HFF-Myc (cell line): ENCODE measurements at regions not wholly inside any gene's neighbourhood (a gene's known extent, or its start where the extent isn't known, plus 50 kb on each side); places are given as distances from the start of the nearest gene placed in this dataset.

Experiments
- DNase-seq: peaks from one replicate; pipeline ENCODE4 v3.0.0-alpha.2; 2011; ENCODE audit warnings: low read depth; ENCODE audit errors: extremely low read depth
- H3K4me3 ChIP-seq: replicated peaks from 2 replicates; pipeline ENCODE4 v1.5.1; 2011; ENCODE audit warnings: low read depth, mild to moderate bottlenecking, control low read depth, low read length
- TF ChIP-seq, protein P1 (sequence below): IDR thresholded peaks from 2 replicates; pipeline ENCODE4 v1.5.1; 2012; ENCODE audit warnings: mild to moderate bottlenecking, low read depth, low read length, control low read depth; ENCODE audit errors: missing control alignments

GRCh38 chr4:66300336-66300934 lies 630.1 kb upstream of the EPHA5 start:
- TF ChIP-seq, protein P1, sequence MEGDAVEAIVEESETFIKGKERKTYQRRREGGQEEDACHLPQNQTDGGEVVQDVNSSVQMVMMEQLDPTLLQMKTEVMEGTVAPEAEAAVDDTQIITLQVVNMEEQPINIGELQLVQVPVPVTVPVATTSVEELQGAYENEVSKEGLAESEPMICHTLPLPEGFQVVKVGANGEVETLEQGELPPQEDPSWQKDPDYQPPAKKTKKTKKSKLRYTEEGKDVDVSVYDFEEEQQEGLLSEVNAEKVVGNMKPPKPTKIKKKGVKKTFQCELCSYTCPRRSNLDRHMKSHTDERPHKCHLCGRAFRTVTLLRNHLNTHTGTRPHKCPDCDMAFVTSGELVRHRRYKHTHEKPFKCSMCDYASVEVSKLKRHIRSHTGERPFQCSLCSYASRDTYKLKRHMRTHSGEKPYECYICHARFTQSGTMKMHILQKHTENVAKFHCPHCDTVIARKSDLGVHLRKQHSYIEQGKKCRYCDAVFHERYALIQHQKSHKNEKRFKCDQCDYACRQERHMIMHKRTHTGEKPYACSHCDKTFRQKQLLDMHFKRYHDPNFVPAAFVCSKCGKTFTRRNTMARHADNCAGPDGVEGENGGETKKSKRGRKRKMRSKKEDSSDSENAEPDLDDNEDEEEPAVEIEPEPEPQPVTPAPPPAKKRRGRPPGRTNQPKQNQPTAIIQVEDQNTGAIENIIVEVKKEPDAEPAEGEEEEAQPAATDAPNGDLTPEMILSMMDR = no peak
- H3K4me3 ChIP-seq = no peak overlapping the region
- DNase-seq = no peak

GRCh38 chr4:66298569-66298968 lies 628.3 kb upstream of the EPHA5 start:
- TF ChIP-seq, protein P1 = no peak
- no peak overlapping the region for H3K4me3 ChIP-seq
- DNase-seq = no peak

GRCh38 chr4:66297703-66298102 lies 627.4 kb upstream of the EPHA5 start:
- no peak overlapping the region for H3K4me3 ChIP-seq
- TF ChIP-seq, protein P1 = no peak
- DNase-seq = no peak

GRCh38 chr4:66294638-66295037 lies 624.3 kb upstream of the EPHA5 start:
- TF ChIP-seq, protein P1 = no peak
- DNase-seq = no peak
- no peak overlapping the region for H3K4me3 ChIP-seq

DNA sequence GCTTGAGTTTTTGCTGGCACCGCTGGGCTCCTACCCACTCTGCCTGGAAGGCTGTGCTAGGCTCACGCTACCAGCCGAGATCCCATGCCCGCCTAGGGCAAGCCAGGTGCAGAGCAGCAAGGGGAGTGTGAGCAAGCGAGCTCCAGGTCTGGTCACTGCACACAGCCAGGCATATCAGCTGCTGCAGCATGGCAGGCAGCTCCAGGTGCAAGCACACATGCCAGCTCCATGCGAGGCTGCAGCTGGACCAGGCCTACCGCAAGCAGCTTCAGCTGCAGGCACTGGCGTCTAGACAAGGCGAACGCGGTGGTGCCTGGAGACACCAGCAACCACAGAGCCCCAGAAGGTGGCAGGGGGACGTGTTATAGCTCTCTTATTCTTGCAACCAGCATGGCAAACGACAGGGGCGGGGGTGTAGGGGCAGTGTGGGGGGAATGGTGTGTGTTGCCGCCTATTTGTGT lies 614.7 kb upstream of the EPHA5 start:
- no peak for DNase-seq
- H3K4me3 ChIP-seq = no peak overlapping the region
- TF ChIP-seq, protein P1 = no peak

DNA sequence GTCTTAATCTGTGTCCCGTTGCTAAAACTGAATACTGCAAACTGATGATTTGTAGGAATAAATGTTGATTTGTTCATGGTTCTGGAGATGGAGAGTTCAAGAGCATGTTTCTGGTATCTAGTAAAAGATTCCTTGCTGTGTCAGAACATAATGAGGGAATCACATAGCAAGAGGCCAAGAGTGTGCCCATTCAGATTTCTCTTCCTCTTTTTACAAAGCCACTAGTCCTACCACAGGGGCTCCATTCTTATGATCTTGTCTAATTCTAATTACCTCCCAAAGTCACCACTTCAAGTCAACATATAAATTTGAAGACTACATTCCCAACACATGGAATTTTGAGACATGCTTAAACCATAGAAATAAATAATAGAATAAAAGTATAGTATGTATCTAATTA lies 608.8 kb upstream of the EPHA5 start:
- TF ChIP-seq, protein P1 = no peak
- DNase-seq = no peak
- no peak overlapping the region for H3K4me3 ChIP-seq
